KG1 (cell line): ENCODE measurements at regions not wholly inside any gene's neighbourhood (a gene's known extent, or its start where the extent isn't known, plus 50 kb on each side); places are given as distances from the start of the nearest gene placed in this dataset.

Source experiments
- DNase-seq: peaks from one replicate; lab custom pipeline; 2025; lab: John Stamatoyannopoulos, UW

DNA sequence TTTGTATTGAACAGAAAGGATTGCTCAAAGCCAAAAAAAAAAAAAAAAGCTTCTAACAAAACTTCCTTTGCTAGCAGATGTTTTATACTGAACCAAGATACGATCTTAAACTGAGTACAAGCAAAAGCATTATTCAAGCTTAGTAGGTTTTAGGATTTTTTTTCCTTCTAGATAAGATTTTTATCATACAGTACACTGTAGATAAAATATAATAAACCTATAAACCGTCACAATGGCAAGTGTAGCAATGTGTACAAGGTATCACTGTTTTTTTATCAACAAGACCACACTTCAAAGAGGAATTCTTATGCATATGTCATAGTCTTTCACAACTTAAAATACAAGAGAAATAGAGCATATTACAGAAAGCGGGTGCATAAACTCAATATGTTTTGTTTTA is 56.5 kb upstream of the TRPM3 start:
- no peak for DNase-seq

DNA sequence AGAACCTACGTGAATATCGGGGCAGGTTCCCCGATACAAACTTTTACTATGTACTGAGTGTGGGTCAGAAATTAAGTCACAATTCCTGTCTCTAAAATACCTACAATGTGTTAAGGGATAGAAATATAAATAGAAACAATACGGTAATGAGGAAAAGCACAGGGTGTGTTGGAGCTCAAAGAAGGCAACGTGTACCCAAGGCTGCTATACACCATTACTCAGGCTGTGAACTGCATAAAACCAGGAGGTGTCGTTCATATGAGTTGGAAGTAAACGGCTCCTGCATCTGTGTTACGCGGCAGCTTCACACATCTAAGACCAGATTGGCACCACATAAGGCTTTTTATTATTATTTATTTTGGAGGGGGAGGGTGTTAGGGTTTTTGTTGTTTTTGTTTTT is 50.1 kb upstream of the TRPM3 start:
- DNase-seq, result no peak
